Testis (tissue), 2 donors: ENCODE measurements at regions not wholly inside any gene's neighbourhood (a gene's known extent, or its start where the extent isn't known, plus 50 kb on each side); places are given as distances from the start of the nearest gene placed in this dataset.

Experiments used
- POLR2A ChIP-seq: fragments of 450-650 bp; IDR thresholded peaks from one replicate; pipeline ENCODE4 v1.6.1; 2017; ENCODE audit warnings: antibody characterized with exemption, mild to moderate bottlenecking, moderate library complexity
- TF ChIP-seq, protein P1 (sequence below), 3 experiments: fragments of 450-650 bp in 2 of 3; fragments of 200-600 bp in 1 of 3; sonication (generic) in 1 of 3; IDR thresholded peaks; one replicate each; pipeline ENCODE4 v1.5.1; 2016 to 2019; ENCODE audit warnings: antibody characterized with exemption in 3 of 3, mild to moderate bottlenecking in 2 of 3, moderate library complexity in 1 of 3

DNA sequence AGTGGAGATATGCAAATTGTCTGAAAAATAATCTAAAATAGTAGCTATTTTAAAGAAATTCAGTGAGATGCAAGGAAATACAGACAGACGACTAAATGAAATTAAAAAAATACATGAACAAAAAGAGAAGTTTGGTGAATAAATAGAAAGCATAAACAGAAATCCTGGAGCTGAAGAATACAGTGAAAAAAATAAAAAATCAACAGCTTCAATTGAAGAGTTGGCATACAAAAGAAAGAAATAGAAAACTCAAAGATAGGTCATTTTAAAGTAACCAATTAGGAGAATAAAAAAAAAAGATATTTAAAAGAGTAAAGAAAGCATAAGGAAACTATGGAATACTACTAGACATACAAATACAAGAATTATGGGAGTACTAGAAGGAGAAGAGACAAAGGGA is 2191.5 kb upstream of the PCDH20 start:
- TF ChIP-seq POLR2A: no peak
- TF ChIP-seq, protein P1, sequence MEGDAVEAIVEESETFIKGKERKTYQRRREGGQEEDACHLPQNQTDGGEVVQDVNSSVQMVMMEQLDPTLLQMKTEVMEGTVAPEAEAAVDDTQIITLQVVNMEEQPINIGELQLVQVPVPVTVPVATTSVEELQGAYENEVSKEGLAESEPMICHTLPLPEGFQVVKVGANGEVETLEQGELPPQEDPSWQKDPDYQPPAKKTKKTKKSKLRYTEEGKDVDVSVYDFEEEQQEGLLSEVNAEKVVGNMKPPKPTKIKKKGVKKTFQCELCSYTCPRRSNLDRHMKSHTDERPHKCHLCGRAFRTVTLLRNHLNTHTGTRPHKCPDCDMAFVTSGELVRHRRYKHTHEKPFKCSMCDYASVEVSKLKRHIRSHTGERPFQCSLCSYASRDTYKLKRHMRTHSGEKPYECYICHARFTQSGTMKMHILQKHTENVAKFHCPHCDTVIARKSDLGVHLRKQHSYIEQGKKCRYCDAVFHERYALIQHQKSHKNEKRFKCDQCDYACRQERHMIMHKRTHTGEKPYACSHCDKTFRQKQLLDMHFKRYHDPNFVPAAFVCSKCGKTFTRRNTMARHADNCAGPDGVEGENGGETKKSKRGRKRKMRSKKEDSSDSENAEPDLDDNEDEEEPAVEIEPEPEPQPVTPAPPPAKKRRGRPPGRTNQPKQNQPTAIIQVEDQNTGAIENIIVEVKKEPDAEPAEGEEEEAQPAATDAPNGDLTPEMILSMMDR (IDR thresholded peaks at IDR 0.05): no peak
